ENCODE measurements at regions not wholly inside any gene's neighbourhood (a gene's known extent, or its start where the extent isn't known, plus 50 kb on each side); places are given as distances from the start of the nearest gene placed in this dataset.

DNA sequence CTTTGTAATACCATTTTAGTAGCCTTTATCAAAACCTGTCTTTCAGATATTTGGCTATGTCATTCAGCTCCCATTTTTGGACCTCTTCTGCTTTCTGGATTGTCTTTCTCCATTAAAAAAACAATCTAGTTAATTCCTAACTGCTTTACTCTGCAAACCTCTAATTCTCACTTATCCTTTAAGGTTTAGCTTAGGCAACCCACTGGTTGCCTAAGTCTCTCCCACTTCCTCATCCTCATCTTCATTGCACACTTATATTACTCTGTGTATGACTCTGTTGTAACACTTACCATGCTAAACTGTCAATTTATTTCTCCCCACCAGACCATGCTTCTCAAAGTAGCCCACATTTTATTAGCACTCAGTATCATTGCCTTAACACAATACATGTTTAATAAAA is 205.0 kb upstream of the DMRTA1 start:
- Histone ChIP-seq H3K9ac (ENCODE audit: low read length) (no peak overlapping the region), H3K27me3 (ENCODE audit: insufficient read depth, low read length) (no peaks in the 10 kb centered on the region), H3K9me3 (ENCODE audit: insufficient read depth, low read depth, low read length) (no peaks in the 10 kb centered on the region), H3K36me3 (ENCODE audit: insufficient read depth, low read length) (no peaks in the 10 kb centered on the region), H2AFZ (ENCODE audit: low read depth, low read length) (no peak overlapping the region), H3K4me2 (ENCODE audit: low read length) (peak overlapping the region; percentile 81), H3K79me2 (ENCODE audit: insufficient read depth, low read length) (peaks cover 9% of the 10 kb centered on the region), H4K20me1 (ENCODE audit: insufficient read depth, low read length) (no peaks in the 10 kb centered on the region), H3K4me3 (ENCODE audit: insufficient read depth, low read depth, low read length) (no peak overlapping the region), H3K4me1 (ENCODE audit: insufficient read depth, low read length) (peaks cover 48% of the 10 kb centered on the region), H3K27ac (ENCODE audit: low read depth, low read length) (no peak overlapping the region)
- no peak for DNase-seq (ENCODE audit: low read depth)
- TF ChIP-seq EZH2 (IDR thresholded peaks at IDR 0.05; ENCODE audit: insufficient read depth, low read length) (no peak), CTCF (IDR thresholded peaks at IDR 0.05; ENCODE audit: insufficient read depth, low read depth, low read length) (no peak)
- peaks cover 62% of the 10 kb centered on the region for H3K4me1 Mint-ChIP-seq (ENCODE audit: low read depth, unreplicated experiment)
- no peaks in the 10 kb centered on the region for H3K36me3 Mint-ChIP-seq (ENCODE audit: low read depth, unreplicated experiment)
- peak overlapping the region; percentile 55 for H3K4me3 Mint-ChIP-seq (ENCODE audit: unreplicated experiment)
- no peak overlapping the region for H3K27ac Mint-ChIP-seq (ENCODE audit: unreplicated experiment)
- no peak for FAIRE-seq
- no peaks in the 10 kb centered on the region for H3K9me3 Mint-ChIP-seq (ENCODE audit: unreplicated experiment)
- no peaks in the 10 kb centered on the region for H3K27me3 Mint-ChIP-seq (ENCODE audit: low read depth, unreplicated experiment)

DNA sequence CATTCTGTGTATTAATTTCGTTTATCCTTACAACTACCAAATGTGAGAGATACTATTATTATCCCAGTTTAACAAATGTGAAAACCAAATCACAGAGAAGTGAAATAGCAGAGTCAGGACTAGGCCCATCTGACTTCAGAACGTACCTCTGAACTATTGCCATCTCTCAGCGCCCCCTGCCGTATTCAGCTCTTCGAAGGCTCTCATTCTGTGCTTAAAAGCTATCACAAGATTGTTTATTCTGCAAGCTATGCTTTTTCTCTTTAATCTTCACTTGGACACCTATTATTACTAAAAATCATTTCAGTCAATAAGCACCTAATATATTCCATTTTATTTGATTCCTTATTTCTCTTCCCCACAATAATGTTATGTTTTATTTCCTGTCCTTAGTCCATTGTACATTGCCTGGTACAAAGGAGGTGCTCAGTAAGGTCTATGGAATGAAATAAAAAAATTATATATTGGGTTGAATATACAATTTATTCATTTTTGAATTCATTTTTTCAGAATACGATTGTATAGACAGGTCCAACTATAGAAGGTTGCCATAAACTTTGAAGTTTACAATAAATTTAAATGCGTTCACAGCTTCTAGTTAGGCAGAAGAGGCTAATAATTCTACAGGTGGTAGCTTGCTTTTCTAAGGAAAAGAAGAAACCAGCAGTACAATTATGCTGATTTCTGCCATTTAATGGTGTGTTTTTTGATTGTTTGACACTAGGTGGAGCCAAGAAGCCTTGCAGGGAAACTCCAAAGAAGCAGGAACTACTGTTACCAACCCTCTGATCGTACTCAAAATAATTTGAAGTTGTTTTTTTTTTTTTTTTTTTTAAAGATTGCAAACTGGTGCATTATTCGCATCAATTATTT is 202.2 kb upstream of the DMRTA1 start:
- peaks cover 26% of the 10 kb centered on the region for H3K4me1 ChIP-seq (ENCODE audit: insufficient read depth, low read length)
- FAIRE-seq (peak; percentile 52), DNase-seq (ENCODE audit: low read depth) (peak; percentile 49)
- no peaks in the 10 kb centered on the region for H3K9me3 Mint-ChIP-seq (ENCODE audit: unreplicated experiment)
- no peaks in the 10 kb centered on the region for H3K27me3 Mint-ChIP-seq (ENCODE audit: low read depth, unreplicated experiment)
- H3K9ac ChIP-seq (ENCODE audit: low read length): no peak overlapping the region
- no peaks in the 10 kb centered on the region for H3K36me3 ChIP-seq (ENCODE audit: insufficient read depth, low read length)
- no peak overlapping the region for H3K4me3 ChIP-seq (ENCODE audit: insufficient read depth, low read depth, low read length)
- no peaks in the 10 kb centered on the region for H3K27me3 ChIP-seq (ENCODE audit: insufficient read depth, low read length)
- H4K20me1 ChIP-seq (ENCODE audit: insufficient read depth, low read length): no peaks in the 10 kb centered on the region
- peaks cover 49% of the 10 kb centered on the region for H3K4me1 Mint-ChIP-seq (ENCODE audit: low read depth, unreplicated experiment)
- H3K79me2 ChIP-seq (ENCODE audit: insufficient read depth, low read length): peaks cover 9% of the 10 kb centered on the region
- no peak overlapping the region for H3K4me2 ChIP-seq (ENCODE audit: low read length)
- H3K36me3 Mint-ChIP-seq (ENCODE audit: low read depth, unreplicated experiment): peaks cover 2% of the 10 kb centered on the region
- no peak for TF ChIP-seq EZH2 (IDR thresholded peaks at IDR 0.05; ENCODE audit: insufficient read depth, low read length)
- TF ChIP-seq CTCF (IDR thresholded peaks at IDR 0.05; ENCODE audit: insufficient read depth, low read depth, low read length): peak; percentile 79
- H3K27ac ChIP-seq (ENCODE audit: low read depth, low read length): no peak overlapping the region
- no peaks in the 10 kb centered on the region for H3K9me3 ChIP-seq (ENCODE audit: insufficient read depth, low read depth, low read length)
- peak overlapping the region; percentile 48 for H3K27ac Mint-ChIP-seq (ENCODE audit: unreplicated experiment)
- H3K4me3 Mint-ChIP-seq (ENCODE audit: unreplicated experiment): no peak overlapping the region
- no peak overlapping the region for H2AFZ ChIP-seq (ENCODE audit: low read depth, low read length)

GRCh38 chr9:22255337-22255736 is 191.3 kb upstream of the DMRTA1 start:
- Histone ChIP-seq H3K9ac (ENCODE audit: low read length) (no peak overlapping the region), H4K20me1 (ENCODE audit: insufficient read depth, low read length) (no peaks in the 10 kb centered on the region), H3K79me2 (ENCODE audit: insufficient read depth, low read length) (no peaks in the 10 kb centered on the region), H3K4me1 (ENCODE audit: insufficient read depth, low read length) (no peaks in the 10 kb centered on the region), H3K36me3 (ENCODE audit: insufficient read depth, low read length) (no peaks in the 10 kb centered on the region), H3K27me3 (ENCODE audit: insufficient read depth, low read length) (no peaks in the 10 kb centered on the region), H2AFZ (ENCODE audit: low read depth, low read length) (no peak overlapping the region), H3K4me3 (ENCODE audit: insufficient read depth, low read depth, low read length) (no peak overlapping the region), H3K9me3 (ENCODE audit: insufficient read depth, low read depth, low read length) (peaks cover 12% of the 10 kb centered on the region), H3K27ac (ENCODE audit: low read depth, low read length) (no peak overlapping the region), H3K4me2 (ENCODE audit: low read length) (no peak overlapping the region)
- FAIRE-seq: no peak
- Mint-ChIP-seq H3K9me3 (ENCODE audit: unreplicated experiment) (peaks cover 50% of the 10 kb centered on the region), H3K4me1 (ENCODE audit: low read depth, unreplicated experiment) (no peaks in the 10 kb centered on the region), H3K4me3 (ENCODE audit: unreplicated experiment) (no peak overlapping the region), H3K27ac (ENCODE audit: unreplicated experiment) (no peak overlapping the region), H3K27me3 (ENCODE audit: low read depth, unreplicated experiment) (no peaks in the 10 kb centered on the region), H3K36me3 (ENCODE audit: low read depth, unreplicated experiment) (peaks cover 55% of the 10 kb centered on the region)
- no peak for DNase-seq (ENCODE audit: low read depth)
- no peak for TF ChIP-seq EZH2 (IDR thresholded peaks at IDR 0.05; ENCODE audit: insufficient read depth, low read length)
- TF ChIP-seq CTCF (IDR thresholded peaks at IDR 0.05; ENCODE audit: insufficient read depth, low read depth, low read length): no peak

Measured in astrocyte (in vitro differentiated cells and primary cell).